GM12872 (cell line): ENCODE measurements at regions not wholly inside any gene's neighbourhood (a gene's known extent, or its start where the extent isn't known, plus 50 kb on each side); places are given as distances from the start of the nearest gene placed in this dataset.

Experiments used
- CTCF ChIP-seq: IDR thresholded peaks from 3 replicates; pipeline ENCODE4 v1.5.1; 2011; ENCODE audit warnings: low read depth, mild to moderate bottlenecking, low read length, moderate library complexity; ENCODE audit not compliant: insufficient read depth

- no peak for TF ChIP-seq CTCF
Measured at GRCh38 chr12:92558215-92558773, 144.5 kb upstream of the PLEKHG7 start.

- no peak for TF ChIP-seq CTCF
Measured at GRCh38 chr12:92557422-92557724, 145.4 kb upstream of the PLEKHG7 start.

GRCh38 chr12:92556637-92557421 lies 146.0 kb upstream of the PLEKHG7 start:
- TF ChIP-seq CTCF, result no peak

GRCh38 chr12:92556141-92556540 lies 146.6 kb upstream of the PLEKHG7 start:
- TF ChIP-seq CTCF, result no peak

- TF ChIP-seq CTCF, result no peak
Measured at GRCh38 chr12:92554158-92555073, 148.4 kb upstream of the PLEKHG7 start.

- TF ChIP-seq CTCF, result no peak
Measured at GRCh38 chr12:92553389-92553788, 149.4 kb upstream of the PLEKHG7 start.

- no peak for TF ChIP-seq CTCF
Measured at GRCh38 chr12:92552412-92553108, 150.2 kb upstream of the PLEKHG7 start.
